SK-N-SH (cell line): ENCODE measurements at regions not wholly inside any gene's neighbourhood (a gene's known extent, or its start where the extent isn't known, plus 50 kb on each side); places are given as distances from the start of the nearest gene placed in this dataset.
A peak's percentile ranks its signal among the peaks of the same experiment; 100 is the strongest.

Experiments used
- CTCF ChIA-PET: fragments of 300-600, 350-600 bp; formaldehyde crosslinking; extraction: SDS; loops from one replicate; lab custom pipeline; 2021; lab: Yijun Ruan, JAX
- POLR2A ChIA-PET: fragments of 350-600 bp; sonication (Branson Sonifier 250); formaldehyde crosslinking; extraction: SDS; loops from one replicate; lab custom pipeline; 2020; ENCODE audit warnings: antibody characterized with exemption, inconsistent platforms; lab: Yijun Ruan, JAX
- DNase-seq: peaks from one replicate; pipeline ENCODE4 v3.0.0; 2012
- H2AFZ ChIP-seq: fragments of 200-600 bp; sonication (generic); 2 replicates; pipeline ENCODE4 v1.8.1; 2016; ENCODE audit warnings: antibody characterized with exemption, mild to moderate bottlenecking, low read depth
- H3F3A ChIP-seq: fragments of 200-600 bp; sonication (generic); replicated peaks from 2 replicates; pipeline ENCODE3; 2016; ENCODE audit warnings: antibody characterized with exemption, mild to moderate bottlenecking; ENCODE audit not compliant: insufficient read depth
- H3K27ac ChIP-seq, 2 experiments: fragments of 200-500 bp in 1 of 2; fragments of 200-600 bp in 1 of 2; sonication (Bioruptor generic) in 1 of 2; sonication (generic), shearing (Covaris generic) in 1 of 2; 2 replicates each; pipeline versions ENCODE4 v1.5.1 to v1.6.1; 2014 to 2016; ENCODE audit warnings: low read depth in 2 of 2, inconsistent platforms in 1 of 2, low read length in 1 of 2, mild to moderate bottlenecking in 1 of 2, mixed read lengths in 1 of 2
- H3K27me3 ChIP-seq: fragments of 200-600 bp; sonication (generic), shearing (Covaris generic); 2 replicates; pipeline ENCODE4 v1.6.1; 2016; ENCODE audit warnings: mixed run types; ENCODE audit not compliant: insufficient read depth
- H3K36me3 ChIP-seq, 2 experiments: fragments of 200-500 bp in 1 of 2; fragments of 200-600 bp in 1 of 2; sonication (Bioruptor generic) in 1 of 2; sonication (generic) in 1 of 2; replicated peaks in 1 of 2; 2 replicates each; pipeline versions ENCODE3 to v1.5.1; 2014 to 2016; ENCODE audit warnings: low read length in 1 of 2, mild to moderate bottlenecking in 1 of 2; ENCODE audit not compliant: insufficient read depth in 2 of 2, control insufficient read depth in 1 of 2
- H3K4me1 ChIP-seq, 2 experiments: fragments of 200-500 bp in 1 of 2; fragments of 200-600 bp in 1 of 2; sonication (Bioruptor generic) in 1 of 2; sonication (generic), shearing (Covaris generic) in 1 of 2; 2 replicates each; pipeline versions ENCODE4 v1.5.1 to v1.6.1; 2014 to 2016; ENCODE audit warnings: low read depth in 1 of 2, low read length in 1 of 2, mixed run types in 1 of 2; ENCODE audit not compliant: insufficient read depth in 2 of 2, control insufficient read depth in 1 of 2
- H3K4me2 ChIP-seq: fragments of 200-600 bp; sonication (generic), shearing (Covaris generic); 2 replicates; pipeline ENCODE4 v1.6.1; 2017; ENCODE audit warnings: mixed run types
- H3K4me3 ChIP-seq, 2 experiments: fragments of 200-500 bp in 1 of 2; fragments of 200-600 bp in 1 of 2; sonication (Bioruptor generic) in 1 of 2; sonication (generic), shearing (Covaris generic) in 1 of 2; 2 replicates each; pipeline versions ENCODE4 v1.5.1 to v1.8.1; 2014 to 2016; ENCODE audit warnings: low read depth in 2 of 2, inconsistent platforms in 1 of 2, low read length in 1 of 2, mild to moderate bottlenecking in 1 of 2, mixed read lengths in 1 of 2, moderate library complexity in 1 of 2
- H3K79me2 ChIP-seq: fragments of 200-600 bp; sonication (generic); 2 replicates; pipeline ENCODE4 v1.8.1; 2017; ENCODE audit warnings: mild to moderate bottlenecking; ENCODE audit not compliant: insufficient read depth
- H3K9ac ChIP-seq: fragments of 200-600 bp; sonication (generic); 2 replicates; pipeline ENCODE4 v1.6.1; 2017; ENCODE audit warnings: mixed run types
- H3K9me2 ChIP-seq: fragments of 200-600 bp; sonication (generic); 2 replicates; pipeline ENCODE4 v1.6.1; 2017; ENCODE audit warnings: mixed run types
- H3K9me3 ChIP-seq: fragments of 200-600 bp; sonication (generic); 2 replicates; pipeline ENCODE4 v1.6.1; 2017; ENCODE audit warnings: mixed run types, mild to moderate bottlenecking, moderate library complexity
- H4K20me1 ChIP-seq: fragments of 200-600 bp; sonication (generic); 2 replicates; pipeline ENCODE4 v1.6.1; 2017; ENCODE audit warnings: mild to moderate bottlenecking, mixed run types; ENCODE audit not compliant: insufficient read depth
- ELF1 ChIP-seq: IDR thresholded peaks from 2 replicates; pipeline ENCODE4 v1.4.0; 2012
- FOXM1 ChIP-seq: IDR thresholded peaks from 2 replicates; pipeline ENCODE4 v1.4.0; 2012; ENCODE audit warnings: low read depth, mild to moderate bottlenecking
- GABPA ChIP-seq: IDR thresholded peaks from 2 replicates; pipeline ENCODE4 v1.4.0; 2012; ENCODE audit warnings: low read depth, mild to moderate bottlenecking
- JUND ChIP-seq: IDR thresholded peaks from 2 replicates; pipeline ENCODE4 v1.4.0; 2012
- MEF2A ChIP-seq: IDR thresholded peaks from 2 replicates; pipeline ENCODE4 v1.4.0; 2012; ENCODE audit warnings: low read depth, borderline replicate concordance
- NFIC ChIP-seq: IDR thresholded peaks from 2 replicates; pipeline ENCODE4 v1.4.0; 2012; ENCODE audit warnings: borderline replicate concordance
- NRF1 ChIP-seq: IDR thresholded peaks from 2 replicates; pipeline ENCODE4 v1.6.1; 2012; ENCODE audit warnings: low read depth, mild to moderate bottlenecking, low read length
- POLR2AphosphoS5 ChIP-seq: IDR thresholded peaks from 2 replicates; pipeline ENCODE4 v1.6.1; 2012; ENCODE audit warnings: low read depth, low read length
- RAD21 ChIP-seq: IDR thresholded peaks from 2 replicates; pipeline ENCODE4 v1.6.1; 2012; ENCODE audit warnings: mild to moderate bottlenecking, low read length
- RCOR1 ChIP-seq: fragments of 150-350 bp; IDR thresholded peaks from 2 replicates; pipeline ENCODE4 v1.6.1; 2017; ENCODE audit warnings: antibody characterized with exemption, low read length
- RXRA ChIP-seq: IDR thresholded peaks from 2 replicates; pipeline ENCODE4 v1.4.0; 2012; ENCODE audit warnings: low read depth, mild to moderate bottlenecking, borderline replicate concordance
- SIN3A ChIP-seq: IDR thresholded peaks from 2 replicates; pipeline ENCODE4 v1.6.1; 2012; ENCODE audit warnings: low read depth, mild to moderate bottlenecking, low read length, moderate library complexity, borderline replicate concordance
- TCF12 ChIP-seq: IDR thresholded peaks from 2 replicates; pipeline ENCODE4 v1.4.0; 2012
- TEAD4 ChIP-seq: IDR thresholded peaks from 2 replicates; pipeline ENCODE4 v1.4.0; 2012; ENCODE audit warnings: mild to moderate bottlenecking, borderline replicate concordance; ENCODE audit not compliant: insufficient read depth
- YY1 ChIP-seq: IDR thresholded peaks from 2 replicates; pipeline ENCODE4 v1.4.0; 2012; ENCODE audit warnings: low read depth, mild to moderate bottlenecking
- WGBS: methylation state at CpG from one replicate; pipeline ENCODE4 v1.1.6; 2017; ENCODE audit warnings: low lambda C conversion rate; 5-methylcytosine and 5-hydroxymethylcytosine counted together
- TF ChIP-seq, protein P1 (sequence below): fragments of 150-350 bp; IDR thresholded peaks from 2 replicates; pipeline ENCODE4 v1.6.1; 2017; ENCODE audit warnings: antibody characterized with exemption, low read length, low read depth, borderline replicate concordance
- TF ChIP-seq, protein P2 (sequence below): fragments of 150-350 bp; IDR thresholded peaks from 2 replicates; pipeline ENCODE4 v1.6.1; 2016; ENCODE audit warnings: mild to moderate bottlenecking, low read depth, low read length
- TF ChIP-seq, protein P3 (sequence below): IDR thresholded peaks from 2 replicates; pipeline ENCODE4 v1.4.0; 2012; ENCODE audit warnings: low read depth, borderline replicate concordance
- TF ChIP-seq, protein P4 (sequence below): IDR thresholded peaks from 2 replicates; pipeline ENCODE4; 2012
- TF ChIP-seq, protein P5 (sequence below): IDR thresholded peaks from 2 replicates; pipeline ENCODE4 v1.6.1; 2012; ENCODE audit warnings: mild to moderate bottlenecking, low read depth, low read length, moderate library complexity

DNA sequence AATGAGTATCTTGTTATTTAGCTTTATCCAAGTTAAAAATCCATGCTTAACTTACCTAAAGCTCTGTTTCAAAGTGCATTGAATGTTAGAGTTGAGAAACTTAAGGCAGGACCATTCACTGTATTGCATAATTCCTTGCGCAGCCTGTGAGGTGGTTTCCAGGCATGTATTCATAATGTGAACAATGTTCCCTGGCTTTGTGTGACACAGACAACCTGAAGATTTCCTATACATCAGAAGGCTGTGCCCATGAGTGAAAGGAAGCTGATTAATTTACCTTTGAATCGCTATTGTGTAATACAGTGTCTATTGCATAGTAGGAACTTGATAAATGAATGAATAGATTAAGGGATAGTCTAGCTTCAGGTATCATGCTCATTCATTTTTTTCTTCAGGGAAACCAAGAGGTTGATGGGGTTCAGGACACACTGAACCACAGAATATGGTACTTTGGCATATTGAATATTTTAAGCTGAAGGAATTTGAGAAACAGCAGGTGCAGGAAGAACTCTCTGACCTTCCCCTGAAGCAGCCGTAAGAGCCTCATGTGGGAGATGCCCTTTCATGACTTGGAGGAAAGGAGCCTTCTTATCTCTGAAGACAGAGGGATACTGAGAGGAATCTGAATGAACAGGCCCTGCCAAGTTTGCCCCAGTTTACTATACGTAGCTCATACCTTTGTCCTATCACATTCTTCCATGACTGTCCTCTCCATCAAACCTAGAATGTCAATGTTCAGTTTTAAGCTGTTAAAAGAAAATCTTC is 88.6 kb upstream of the GNG12 start:
- TF ChIP-seq YY1 (no peak), TCF12 (no peak)
- TF ChIP-seq, protein P1, sequence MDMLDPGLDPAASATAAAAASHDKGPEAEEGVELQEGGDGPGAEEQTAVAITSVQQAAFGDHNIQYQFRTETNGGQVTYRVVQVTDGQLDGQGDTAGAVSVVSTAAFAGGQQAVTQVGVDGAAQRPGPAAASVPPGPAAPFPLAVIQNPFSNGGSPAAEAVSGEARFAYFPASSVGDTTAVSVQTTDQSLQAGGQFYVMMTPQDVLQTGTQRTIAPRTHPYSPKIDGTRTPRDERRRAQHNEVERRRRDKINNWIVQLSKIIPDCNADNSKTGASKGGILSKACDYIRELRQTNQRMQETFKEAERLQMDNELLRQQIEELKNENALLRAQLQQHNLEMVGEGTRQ = no peak
- TF ChIP-seq, protein P2, sequence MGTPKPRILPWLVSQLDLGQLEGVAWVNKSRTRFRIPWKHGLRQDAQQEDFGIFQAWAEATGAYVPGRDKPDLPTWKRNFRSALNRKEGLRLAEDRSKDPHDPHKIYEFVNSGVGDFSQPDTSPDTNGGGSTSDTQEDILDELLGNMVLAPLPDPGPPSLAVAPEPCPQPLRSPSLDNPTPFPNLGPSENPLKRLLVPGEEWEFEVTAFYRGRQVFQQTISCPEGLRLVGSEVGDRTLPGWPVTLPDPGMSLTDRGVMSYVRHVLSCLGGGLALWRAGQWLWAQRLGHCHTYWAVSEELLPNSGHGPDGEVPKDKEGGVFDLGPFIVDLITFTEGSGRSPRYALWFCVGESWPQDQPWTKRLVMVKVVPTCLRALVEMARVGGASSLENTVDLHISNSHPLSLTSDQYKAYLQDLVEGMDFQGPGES = no peak
- TF ChIP-seq, all 33 proteins: peak for 0
- 94% methylated on average over 4 of the region's 4 CpGs for WGBS
- CTCF ChIA-PET = interaction anchor here (1.3 to 1.5 kb wide), 2 partner anchors 17 to 20 kb away, joined by 4 to 5 read pairs; no protein-coding TSS in a partner anchor
- H3F3A ChIP-seq = no peaks in the 10 kb centered on the region
- POLR2A ChIA-PET = no interaction called here
- no peaks in the 10 kb centered on the region for H3K9me2 ChIP-seq
- no peaks in the 10 kb centered on the region for H3K27me3 ChIP-seq
- H3K79me2 ChIP-seq = no peaks in the 10 kb centered on the region
- H3K9ac ChIP-seq = no peak overlapping the region
- H3K9me3 ChIP-seq = no peaks in the 10 kb centered on the region
- H3K4me2 ChIP-seq = no peak overlapping the region
- no peak overlapping the region for H2AFZ ChIP-seq
- peaks cover 0 to 2% of the 10 kb centered on the region in 2 experiments; a peak in 1 of 4 replicates for H3K4me1 ChIP-seq
- no peak overlapping the region for H3K4me3 ChIP-seq
- no peak overlapping the region for H3K27ac ChIP-seq
- H4K20me1 ChIP-seq = no peaks in the 10 kb centered on the region
- no peaks in the 10 kb centered on the region for H3K36me3 ChIP-seq
- no peak for DNase-seq

DNA sequence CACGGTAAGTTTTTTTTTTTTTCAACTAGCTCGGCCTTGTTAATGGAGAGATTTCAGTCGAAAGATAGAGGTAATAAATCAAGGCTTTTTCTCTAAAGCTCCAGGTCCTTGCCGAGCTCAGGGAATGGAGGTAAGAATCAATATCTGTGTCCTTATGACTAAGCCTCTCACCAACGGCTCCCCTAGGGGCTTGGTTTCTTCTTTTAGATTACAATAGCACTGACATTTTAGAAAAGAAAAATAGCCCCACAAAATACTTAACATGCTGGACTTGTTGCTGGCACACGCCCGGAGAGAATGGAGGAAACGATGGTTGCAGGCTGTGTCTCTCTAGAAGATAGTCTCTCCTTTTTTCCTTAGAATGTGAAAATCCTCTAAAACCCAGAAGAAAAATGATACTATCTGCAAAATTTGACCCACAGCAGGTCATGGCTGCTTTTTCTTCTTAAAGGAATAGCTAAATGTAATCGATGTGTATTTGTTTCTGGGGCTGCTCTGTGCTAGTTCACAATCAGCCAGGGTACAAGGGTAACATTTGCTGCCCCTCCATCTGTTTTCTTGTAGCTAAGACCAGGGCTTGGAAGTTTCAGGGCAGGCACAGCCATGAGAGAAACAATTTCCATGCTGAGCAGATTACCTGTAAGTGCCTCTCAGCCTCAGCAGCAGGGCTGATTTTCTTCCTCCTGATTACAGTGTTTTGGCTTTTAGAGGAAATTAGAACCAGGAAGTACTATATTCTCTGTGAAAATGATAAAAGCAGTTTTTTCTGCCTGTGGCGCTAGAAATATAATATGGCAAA is 86.2 kb upstream of the GNG12 start:
- CTCF ChIA-PET = interaction anchor here (0.8 kb wide), 1 partner anchor 66 kb away, joined by 5 read pairs; no protein-coding TSS in a partner anchor
- H2AFZ ChIP-seq = 0 out of 2 replicates have a peak overlapping the region, but pooled peaks have one; percentile 60
- no peak for TF ChIP-seq POLR2AphosphoS5
- no peak for TF ChIP-seq YY1
- TF ChIP-seq RCOR1 = no peak
- TF ChIP-seq, protein P3, sequence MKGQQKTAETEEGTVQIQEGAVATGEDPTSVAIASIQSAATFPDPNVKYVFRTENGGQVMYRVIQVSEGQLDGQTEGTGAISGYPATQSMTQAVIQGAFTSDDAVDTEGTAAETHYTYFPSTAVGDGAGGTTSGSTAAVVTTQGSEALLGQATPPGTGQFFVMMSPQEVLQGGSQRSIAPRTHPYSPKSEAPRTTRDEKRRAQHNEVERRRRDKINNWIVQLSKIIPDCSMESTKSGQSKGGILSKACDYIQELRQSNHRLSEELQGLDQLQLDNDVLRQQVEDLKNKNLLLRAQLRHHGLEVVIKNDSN = no peak
- TF ChIP-seq NFIC = no peak
- TF ChIP-seq JUND = no peak
- TF ChIP-seq, protein P4, sequence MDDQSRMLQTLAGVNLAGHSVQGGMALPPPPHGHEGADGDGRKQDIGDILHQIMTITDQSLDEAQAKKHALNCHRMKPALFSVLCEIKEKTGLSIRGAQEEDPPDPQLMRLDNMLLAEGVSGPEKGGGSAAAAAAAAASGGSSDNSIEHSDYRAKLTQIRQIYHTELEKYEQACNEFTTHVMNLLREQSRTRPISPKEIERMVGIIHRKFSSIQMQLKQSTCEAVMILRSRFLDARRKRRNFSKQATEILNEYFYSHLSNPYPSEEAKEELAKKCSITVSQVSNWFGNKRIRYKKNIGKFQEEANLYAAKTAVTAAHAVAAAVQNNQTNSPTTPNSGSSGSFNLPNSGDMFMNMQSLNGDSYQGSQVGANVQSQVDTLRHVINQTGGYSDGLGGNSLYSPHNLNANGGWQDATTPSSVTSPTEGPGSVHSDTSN = no peak
- TF ChIP-seq TEAD4 = no peak
- no peak for TF ChIP-seq FOXM1
- no peak for TF ChIP-seq NRF1
- no peak for TF ChIP-seq GABPA
- no peak for TF ChIP-seq MEF2A
- no peak for TF ChIP-seq SIN3A
- TF ChIP-seq RAD21 = no peak
- TF ChIP-seq RXRA = no peak
- TF ChIP-seq, protein P5, sequence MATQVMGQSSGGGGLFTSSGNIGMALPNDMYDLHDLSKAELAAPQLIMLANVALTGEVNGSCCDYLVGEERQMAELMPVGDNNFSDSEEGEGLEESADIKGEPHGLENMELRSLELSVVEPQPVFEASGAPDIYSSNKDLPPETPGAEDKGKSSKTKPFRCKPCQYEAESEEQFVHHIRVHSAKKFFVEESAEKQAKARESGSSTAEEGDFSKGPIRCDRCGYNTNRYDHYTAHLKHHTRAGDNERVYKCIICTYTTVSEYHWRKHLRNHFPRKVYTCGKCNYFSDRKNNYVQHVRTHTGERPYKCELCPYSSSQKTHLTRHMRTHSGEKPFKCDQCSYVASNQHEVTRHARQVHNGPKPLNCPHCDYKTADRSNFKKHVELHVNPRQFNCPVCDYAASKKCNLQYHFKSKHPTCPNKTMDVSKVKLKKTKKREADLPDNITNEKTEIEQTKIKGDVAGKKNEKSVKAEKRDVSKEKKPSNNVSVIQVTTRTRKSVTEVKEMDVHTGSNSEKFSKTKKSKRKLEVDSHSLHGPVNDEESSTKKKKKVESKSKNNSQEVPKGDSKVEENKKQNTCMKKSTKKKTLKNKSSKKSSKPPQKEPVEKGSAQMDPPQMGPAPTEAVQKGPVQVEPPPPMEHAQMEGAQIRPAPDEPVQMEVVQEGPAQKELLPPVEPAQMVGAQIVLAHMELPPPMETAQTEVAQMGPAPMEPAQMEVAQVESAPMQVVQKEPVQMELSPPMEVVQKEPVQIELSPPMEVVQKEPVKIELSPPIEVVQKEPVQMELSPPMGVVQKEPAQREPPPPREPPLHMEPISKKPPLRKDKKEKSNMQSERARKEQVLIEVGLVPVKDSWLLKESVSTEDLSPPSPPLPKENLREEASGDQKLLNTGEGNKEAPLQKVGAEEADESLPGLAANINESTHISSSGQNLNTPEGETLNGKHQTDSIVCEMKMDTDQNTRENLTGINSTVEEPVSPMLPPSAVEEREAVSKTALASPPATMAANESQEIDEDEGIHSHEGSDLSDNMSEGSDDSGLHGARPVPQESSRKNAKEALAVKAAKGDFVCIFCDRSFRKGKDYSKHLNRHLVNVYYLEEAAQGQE = no peak
- TF ChIP-seq ELF1 = no peak

More for the DNA sequence above, 86.2 kb upstream of the GNG12 start:
- Histone ChIP-seq H3K4me3 (no peak overlapping the region), H3K79me2 (no peaks in the 10 kb centered on the region), H3F3A (no peaks in the 10 kb centered on the region), H3K36me3 (no peaks in the 10 kb centered on the region), H3K9me2 (no peaks in the 10 kb centered on the region), H3K9me3 (no peaks in the 10 kb centered on the region), H3K4me1 (peaks cover 0 to 2% of the 10 kb centered on the region in 2 experiments; a peak in 1 of 4 replicates), H3K27ac (no peak overlapping the region), H3K27me3 (no peaks in the 10 kb centered on the region), H3K4me2 (no peak overlapping the region), H3K9ac (no peak overlapping the region), H4K20me1 (no peaks in the 10 kb centered on the region)
- WGBS = 85% methylated on average over 10 of the region's 10 CpGs
- DNase-seq = no peak
- POLR2A ChIA-PET = no interaction called here
